SK-N-SH (cell line): ENCODE measurements at regions not wholly inside any gene's neighbourhood (a gene's known extent, or its start where the extent isn't known, plus 50 kb on each side); places are given as distances from the start of the nearest gene placed in this dataset.

Source experiments
- CTCF ChIA-PET: fragments of 300-600, 350-600 bp; formaldehyde crosslinking; extraction: SDS; loops from one replicate; lab custom pipeline; 2021; lab: Yijun Ruan, JAX
- POLR2A ChIA-PET: fragments of 350-600 bp; sonication (Branson Sonifier 250); formaldehyde crosslinking; extraction: SDS; loops from one replicate; lab custom pipeline; 2020; ENCODE audit warnings: antibody characterized with exemption, inconsistent platforms; lab: Yijun Ruan, JAX
- DNase-seq: peaks from one replicate; pipeline ENCODE4 v3.0.0; 2012
- H2AFZ ChIP-seq: fragments of 200-600 bp; sonication (generic); 2 replicates; pipeline ENCODE4 v1.8.1; 2016; ENCODE audit warnings: antibody characterized with exemption, mild to moderate bottlenecking, low read depth
- H3F3A ChIP-seq: fragments of 200-600 bp; sonication (generic); replicated peaks from 2 replicates; pipeline ENCODE3; 2016; ENCODE audit warnings: antibody characterized with exemption, mild to moderate bottlenecking; ENCODE audit not compliant: insufficient read depth
- H3K27ac ChIP-seq, 2 experiments: fragments of 200-500 bp in 1 of 2; fragments of 200-600 bp in 1 of 2; sonication (Bioruptor generic) in 1 of 2; sonication (generic), shearing (Covaris generic) in 1 of 2; 2 replicates each; pipeline versions ENCODE4 v1.5.1 to v1.6.1; 2014 to 2016; ENCODE audit warnings: low read depth in 2 of 2, inconsistent platforms in 1 of 2, low read length in 1 of 2, mild to moderate bottlenecking in 1 of 2, mixed read lengths in 1 of 2
- H3K27me3 ChIP-seq: fragments of 200-600 bp; sonication (generic), shearing (Covaris generic); 2 replicates; pipeline ENCODE4 v1.6.1; 2016; ENCODE audit warnings: mixed run types; ENCODE audit not compliant: insufficient read depth
- H3K36me3 ChIP-seq, 2 experiments: fragments of 200-500 bp in 1 of 2; fragments of 200-600 bp in 1 of 2; sonication (Bioruptor generic) in 1 of 2; sonication (generic) in 1 of 2; replicated peaks in 1 of 2; 2 replicates each; pipeline versions ENCODE3 to v1.5.1; 2014 to 2016; ENCODE audit warnings: low read length in 1 of 2, mild to moderate bottlenecking in 1 of 2; ENCODE audit not compliant: insufficient read depth in 2 of 2, control insufficient read depth in 1 of 2
- H3K4me1 ChIP-seq, 2 experiments: fragments of 200-500 bp in 1 of 2; fragments of 200-600 bp in 1 of 2; sonication (Bioruptor generic) in 1 of 2; sonication (generic), shearing (Covaris generic) in 1 of 2; 2 replicates each; pipeline versions ENCODE4 v1.5.1 to v1.6.1; 2014 to 2016; ENCODE audit warnings: low read depth in 1 of 2, low read length in 1 of 2, mixed run types in 1 of 2; ENCODE audit not compliant: insufficient read depth in 2 of 2, control insufficient read depth in 1 of 2
- H3K4me2 ChIP-seq: fragments of 200-600 bp; sonication (generic), shearing (Covaris generic); 2 replicates; pipeline ENCODE4 v1.6.1; 2017; ENCODE audit warnings: mixed run types
- H3K4me3 ChIP-seq, 2 experiments: fragments of 200-500 bp in 1 of 2; fragments of 200-600 bp in 1 of 2; sonication (Bioruptor generic) in 1 of 2; sonication (generic), shearing (Covaris generic) in 1 of 2; 2 replicates each; pipeline versions ENCODE4 v1.5.1 to v1.8.1; 2014 to 2016; ENCODE audit warnings: low read depth in 2 of 2, inconsistent platforms in 1 of 2, low read length in 1 of 2, mild to moderate bottlenecking in 1 of 2, mixed read lengths in 1 of 2, moderate library complexity in 1 of 2
- H3K79me2 ChIP-seq: fragments of 200-600 bp; sonication (generic); 2 replicates; pipeline ENCODE4 v1.8.1; 2017; ENCODE audit warnings: mild to moderate bottlenecking; ENCODE audit not compliant: insufficient read depth
- H3K9ac ChIP-seq: fragments of 200-600 bp; sonication (generic); 2 replicates; pipeline ENCODE4 v1.6.1; 2017; ENCODE audit warnings: mixed run types
- H3K9me2 ChIP-seq: fragments of 200-600 bp; sonication (generic); 2 replicates; pipeline ENCODE4 v1.6.1; 2017; ENCODE audit warnings: mixed run types
- H3K9me3 ChIP-seq: fragments of 200-600 bp; sonication (generic); 2 replicates; pipeline ENCODE4 v1.6.1; 2017; ENCODE audit warnings: mixed run types, mild to moderate bottlenecking, moderate library complexity
- H4K20me1 ChIP-seq: fragments of 200-600 bp; sonication (generic); 2 replicates; pipeline ENCODE4 v1.6.1; 2017; ENCODE audit warnings: mild to moderate bottlenecking, mixed run types; ENCODE audit not compliant: insufficient read depth
- ELF1 ChIP-seq: IDR thresholded peaks from 2 replicates; pipeline ENCODE4 v1.4.0; 2012
- FOSL2 ChIP-seq: IDR thresholded peaks from 2 replicates; pipeline ENCODE4 v1.4.0; 2012; ENCODE audit warnings: low read depth, mild to moderate bottlenecking, moderate library complexity, borderline replicate concordance
- FOXM1 ChIP-seq: IDR thresholded peaks from 2 replicates; pipeline ENCODE4 v1.4.0; 2012; ENCODE audit warnings: low read depth, mild to moderate bottlenecking
- GABPA ChIP-seq: IDR thresholded peaks from 2 replicates; pipeline ENCODE4 v1.4.0; 2012; ENCODE audit warnings: low read depth, mild to moderate bottlenecking
- GATA2 ChIP-seq: sonication (generic); formaldehyde crosslinking; IDR thresholded peaks from 2 replicates; pipeline ENCODE4 v1.5.0; 2020; ENCODE audit warnings: mild to moderate bottlenecking, missing genetic modification reagents
- JUND ChIP-seq: IDR thresholded peaks from 2 replicates; pipeline ENCODE4 v1.4.0; 2012
- MXI1 ChIP-seq: IDR thresholded peaks from 2 replicates; pipeline ENCODE4 v1.6.1; 2012; ENCODE audit warnings: mild to moderate bottlenecking, low read depth, low read length, improper control_type of control experiment
- NFIC ChIP-seq: IDR thresholded peaks from 2 replicates; pipeline ENCODE4 v1.4.0; 2012; ENCODE audit warnings: borderline replicate concordance
- POLR2AphosphoS5 ChIP-seq: IDR thresholded peaks from 2 replicates; pipeline ENCODE4 v1.6.1; 2012; ENCODE audit warnings: low read depth, low read length
- RCOR1 ChIP-seq: fragments of 150-350 bp; IDR thresholded peaks from 2 replicates; pipeline ENCODE4 v1.6.1; 2017; ENCODE audit warnings: antibody characterized with exemption, low read length
- RFX5 ChIP-seq: IDR thresholded peaks from 2 replicates; pipeline ENCODE4 v1.6.1; 2012; ENCODE audit warnings: mild to moderate bottlenecking, improper control_type of control experiment, low read length
- RXRA ChIP-seq: IDR thresholded peaks from 2 replicates; pipeline ENCODE4 v1.4.0; 2012; ENCODE audit warnings: low read depth, mild to moderate bottlenecking, borderline replicate concordance
- SIN3A ChIP-seq: IDR thresholded peaks from 2 replicates; pipeline ENCODE4 v1.6.1; 2012; ENCODE audit warnings: low read depth, mild to moderate bottlenecking, low read length, moderate library complexity, borderline replicate concordance
- SMC3 ChIP-seq: IDR thresholded peaks from 2 replicates; pipeline ENCODE4 v1.6.1; 2012; ENCODE audit warnings: low read depth, low read length, improper control_type of control experiment
- TCF12 ChIP-seq: IDR thresholded peaks from 2 replicates; pipeline ENCODE4 v1.4.0; 2012
- WGBS: methylation state at CpG from one replicate; pipeline ENCODE4 v1.1.6; 2017; ENCODE audit warnings: low lambda C conversion rate; 5-methylcytosine and 5-hydroxymethylcytosine counted together
- TF ChIP-seq, protein P1 (sequence below): IDR thresholded peaks from 2 replicates; pipeline ENCODE4 v1.4.0; 2012; ENCODE audit warnings: low read depth, borderline replicate concordance
- TF ChIP-seq, protein P2 (sequence below): IDR thresholded peaks from 2 replicates; pipeline ENCODE4 v1.4.0; 2012; ENCODE audit warnings: low read depth
- TF ChIP-seq, protein P3 (sequence below): fragments of 150-350 bp; IDR thresholded peaks from 2 replicates; pipeline ENCODE4 v1.6.1; 2016; ENCODE audit warnings: mild to moderate bottlenecking, low read depth, low read length
- TF ChIP-seq, protein P4 (sequence below): IDR thresholded peaks from 2 replicates; pipeline ENCODE4 v1.6.1; 2012; ENCODE audit warnings: mild to moderate bottlenecking, low read depth, low read length, moderate library complexity
- TF ChIP-seq, protein P5 (sequence below): IDR thresholded peaks from 2 replicates; pipeline ENCODE4; 2012

DNA sequence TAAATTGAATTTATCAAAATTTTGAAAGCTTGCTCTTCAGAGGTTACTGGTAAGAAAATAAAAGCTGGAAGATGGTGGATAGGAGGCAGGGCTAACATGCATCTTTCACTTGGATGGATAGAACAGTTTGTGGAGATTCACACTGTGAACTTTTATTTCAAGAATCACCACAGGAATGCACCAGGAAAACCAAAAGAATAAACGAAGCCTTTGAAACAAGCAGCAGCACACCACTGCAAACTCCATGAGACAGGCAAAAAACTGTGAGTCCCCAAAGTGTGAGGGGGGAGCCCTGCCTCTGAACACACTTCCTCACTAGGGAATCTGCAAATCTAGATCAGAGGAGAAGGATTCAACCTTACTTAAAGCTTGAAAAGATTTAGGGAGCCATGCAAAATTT lies 122.2 kb downstream of the RTP4 start (continued):
- TF ChIP-seq, protein P1, sequence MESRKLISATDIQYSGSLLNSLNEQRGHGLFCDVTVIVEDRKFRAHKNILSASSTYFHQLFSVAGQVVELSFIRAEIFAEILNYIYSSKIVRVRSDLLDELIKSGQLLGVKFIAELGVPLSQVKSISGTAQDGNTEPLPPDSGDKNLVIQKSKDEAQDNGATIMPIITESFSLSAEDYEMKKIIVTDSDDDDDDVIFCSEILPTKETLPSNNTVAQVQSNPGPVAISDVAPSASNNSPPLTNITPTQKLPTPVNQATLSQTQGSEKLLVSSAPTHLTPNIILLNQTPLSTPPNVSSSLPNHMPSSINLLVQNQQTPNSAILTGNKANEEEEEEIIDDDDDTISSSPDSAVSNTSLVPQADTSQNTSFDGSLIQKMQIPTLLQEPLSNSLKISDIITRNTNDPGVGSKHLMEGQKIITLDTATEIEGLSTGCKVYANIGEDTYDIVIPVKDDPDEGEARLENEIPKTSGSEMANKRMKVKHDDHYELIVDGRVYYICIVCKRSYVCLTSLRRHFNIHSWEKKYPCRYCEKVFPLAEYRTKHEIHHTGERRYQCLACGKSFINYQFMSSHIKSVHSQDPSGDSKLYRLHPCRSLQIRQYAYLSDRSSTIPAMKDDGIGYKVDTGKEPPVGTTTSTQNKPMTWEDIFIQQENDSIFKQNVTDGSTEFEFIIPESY = no peak
- TF ChIP-seq NFIC (no peak), FOSL2 (no peak), RFX5 (no peak), GABPA (no peak), RXRA (no peak), RCOR1 (no peak), JUND (no peak)
- TF ChIP-seq, protein P2, sequence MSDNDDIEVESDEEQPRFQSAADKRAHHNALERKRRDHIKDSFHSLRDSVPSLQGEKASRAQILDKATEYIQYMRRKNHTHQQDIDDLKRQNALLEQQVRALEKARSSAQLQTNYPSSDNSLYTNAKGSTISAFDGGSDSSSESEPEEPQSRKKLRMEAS = no peak
- TF ChIP-seq, protein P3, sequence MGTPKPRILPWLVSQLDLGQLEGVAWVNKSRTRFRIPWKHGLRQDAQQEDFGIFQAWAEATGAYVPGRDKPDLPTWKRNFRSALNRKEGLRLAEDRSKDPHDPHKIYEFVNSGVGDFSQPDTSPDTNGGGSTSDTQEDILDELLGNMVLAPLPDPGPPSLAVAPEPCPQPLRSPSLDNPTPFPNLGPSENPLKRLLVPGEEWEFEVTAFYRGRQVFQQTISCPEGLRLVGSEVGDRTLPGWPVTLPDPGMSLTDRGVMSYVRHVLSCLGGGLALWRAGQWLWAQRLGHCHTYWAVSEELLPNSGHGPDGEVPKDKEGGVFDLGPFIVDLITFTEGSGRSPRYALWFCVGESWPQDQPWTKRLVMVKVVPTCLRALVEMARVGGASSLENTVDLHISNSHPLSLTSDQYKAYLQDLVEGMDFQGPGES = no peak

DNA sequence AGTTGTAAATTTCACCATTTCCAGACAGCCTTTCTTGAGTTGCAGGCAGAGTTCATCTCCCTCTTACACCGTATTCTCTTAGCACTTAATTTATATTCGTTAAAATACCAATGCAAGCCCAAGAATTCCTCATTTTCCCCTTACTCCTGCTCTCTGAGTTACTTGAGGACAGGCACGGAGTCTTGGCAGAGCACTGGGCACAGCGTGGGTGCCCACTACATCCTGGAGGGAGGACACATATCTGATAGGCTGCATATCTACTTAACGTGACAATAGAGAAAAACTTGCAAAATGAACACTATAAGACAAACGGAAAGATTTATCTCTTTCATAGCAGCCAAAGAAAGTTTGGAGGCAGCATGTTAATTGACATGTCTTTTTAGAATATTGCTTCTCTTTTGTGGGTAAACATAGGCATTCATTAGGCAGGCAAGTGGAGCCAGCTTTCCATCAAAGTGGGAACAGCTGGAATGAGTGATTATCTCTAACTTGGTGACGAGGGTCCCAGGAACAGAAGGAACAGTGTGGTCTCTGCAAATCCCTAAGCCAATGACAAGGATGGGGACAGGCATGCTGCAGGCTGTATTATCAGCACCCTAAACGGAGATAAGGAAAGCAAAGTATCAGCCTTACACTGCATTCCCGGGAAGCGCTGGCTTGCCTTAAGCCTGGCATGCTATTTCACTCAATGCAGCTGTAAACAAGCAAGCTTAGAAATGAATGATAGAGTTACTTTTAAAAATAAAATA lies 116.5 kb downstream of the RTP4 start:
- Histone ChIP-seq H3K9me2 (no peaks in the 10 kb centered on the region), H3K27me3 (no peaks in the 10 kb centered on the region), H3F3A (no peaks in the 10 kb centered on the region), H3K9me3 (no peaks in the 10 kb centered on the region), H3K4me2 (no peak overlapping the region), H3K36me3 (no peaks in the 10 kb centered on the region), H3K27ac (no peak overlapping the region), H3K9ac (no peak overlapping the region), H4K20me1 (no peaks in the 10 kb centered on the region), H3K79me2 (no peaks in the 10 kb centered on the region), H3K4me1 (no peaks in the 10 kb centered on the region), H3K4me3 (no peak overlapping the region), H2AFZ (no peak overlapping the region)
- POLR2A ChIA-PET = no interaction called here
- CTCF ChIA-PET = no interaction called here
- WGBS = 13% methylated on average over 10 of the region's 10 CpGs
- no peak for DNase-seq
- TF ChIP-seq POLR2AphosphoS5 (no peak), MXI1 (no peak), FOXM1 (no peak), ELF1 (no peak), SMC3 (no peak), NFIC (no peak), GATA2 (CRISPR knock-in tag) (no peak), JUND (no peak), RFX5 (no peak), GABPA (no peak), SIN3A (no peak), RCOR1 (no peak), TCF12 (no peak)
- TF ChIP-seq, protein P4, sequence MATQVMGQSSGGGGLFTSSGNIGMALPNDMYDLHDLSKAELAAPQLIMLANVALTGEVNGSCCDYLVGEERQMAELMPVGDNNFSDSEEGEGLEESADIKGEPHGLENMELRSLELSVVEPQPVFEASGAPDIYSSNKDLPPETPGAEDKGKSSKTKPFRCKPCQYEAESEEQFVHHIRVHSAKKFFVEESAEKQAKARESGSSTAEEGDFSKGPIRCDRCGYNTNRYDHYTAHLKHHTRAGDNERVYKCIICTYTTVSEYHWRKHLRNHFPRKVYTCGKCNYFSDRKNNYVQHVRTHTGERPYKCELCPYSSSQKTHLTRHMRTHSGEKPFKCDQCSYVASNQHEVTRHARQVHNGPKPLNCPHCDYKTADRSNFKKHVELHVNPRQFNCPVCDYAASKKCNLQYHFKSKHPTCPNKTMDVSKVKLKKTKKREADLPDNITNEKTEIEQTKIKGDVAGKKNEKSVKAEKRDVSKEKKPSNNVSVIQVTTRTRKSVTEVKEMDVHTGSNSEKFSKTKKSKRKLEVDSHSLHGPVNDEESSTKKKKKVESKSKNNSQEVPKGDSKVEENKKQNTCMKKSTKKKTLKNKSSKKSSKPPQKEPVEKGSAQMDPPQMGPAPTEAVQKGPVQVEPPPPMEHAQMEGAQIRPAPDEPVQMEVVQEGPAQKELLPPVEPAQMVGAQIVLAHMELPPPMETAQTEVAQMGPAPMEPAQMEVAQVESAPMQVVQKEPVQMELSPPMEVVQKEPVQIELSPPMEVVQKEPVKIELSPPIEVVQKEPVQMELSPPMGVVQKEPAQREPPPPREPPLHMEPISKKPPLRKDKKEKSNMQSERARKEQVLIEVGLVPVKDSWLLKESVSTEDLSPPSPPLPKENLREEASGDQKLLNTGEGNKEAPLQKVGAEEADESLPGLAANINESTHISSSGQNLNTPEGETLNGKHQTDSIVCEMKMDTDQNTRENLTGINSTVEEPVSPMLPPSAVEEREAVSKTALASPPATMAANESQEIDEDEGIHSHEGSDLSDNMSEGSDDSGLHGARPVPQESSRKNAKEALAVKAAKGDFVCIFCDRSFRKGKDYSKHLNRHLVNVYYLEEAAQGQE = no peak
- TF ChIP-seq, protein P2 = no peak
- TF ChIP-seq, protein P1 = no peak
- TF ChIP-seq, protein P5, sequence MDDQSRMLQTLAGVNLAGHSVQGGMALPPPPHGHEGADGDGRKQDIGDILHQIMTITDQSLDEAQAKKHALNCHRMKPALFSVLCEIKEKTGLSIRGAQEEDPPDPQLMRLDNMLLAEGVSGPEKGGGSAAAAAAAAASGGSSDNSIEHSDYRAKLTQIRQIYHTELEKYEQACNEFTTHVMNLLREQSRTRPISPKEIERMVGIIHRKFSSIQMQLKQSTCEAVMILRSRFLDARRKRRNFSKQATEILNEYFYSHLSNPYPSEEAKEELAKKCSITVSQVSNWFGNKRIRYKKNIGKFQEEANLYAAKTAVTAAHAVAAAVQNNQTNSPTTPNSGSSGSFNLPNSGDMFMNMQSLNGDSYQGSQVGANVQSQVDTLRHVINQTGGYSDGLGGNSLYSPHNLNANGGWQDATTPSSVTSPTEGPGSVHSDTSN = no peak
